ENCODE measurements at regions not wholly inside any gene's neighbourhood (a gene's known extent, or its start where the extent isn't known, plus 50 kb on each side); places are given as distances from the start of the nearest gene placed in this dataset.

DNA sequence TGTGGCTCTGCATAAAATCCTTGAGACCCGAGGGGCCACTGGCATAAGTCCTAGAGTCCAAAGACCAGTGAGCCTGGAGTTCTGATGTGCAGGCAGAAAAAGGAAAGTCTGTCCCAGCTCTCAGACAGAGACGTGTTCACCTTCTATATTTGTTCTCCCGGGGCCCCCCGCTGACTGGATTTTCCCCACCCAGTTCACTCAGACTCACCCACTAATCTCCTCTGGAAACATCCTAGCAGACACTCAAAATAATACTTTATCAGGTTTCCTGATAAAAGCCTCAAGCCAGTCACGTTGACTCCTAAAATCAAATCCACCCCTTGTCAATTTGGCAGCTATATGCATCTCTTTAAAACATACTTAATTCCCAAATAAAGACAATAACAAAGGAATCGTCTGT is 1084.2 kb upstream of the NCAM2 start:
- DNase-seq (ENCODE audit: extremely low read depth, low read depth) = no peak
- TF ChIP-seq, protein P1, sequence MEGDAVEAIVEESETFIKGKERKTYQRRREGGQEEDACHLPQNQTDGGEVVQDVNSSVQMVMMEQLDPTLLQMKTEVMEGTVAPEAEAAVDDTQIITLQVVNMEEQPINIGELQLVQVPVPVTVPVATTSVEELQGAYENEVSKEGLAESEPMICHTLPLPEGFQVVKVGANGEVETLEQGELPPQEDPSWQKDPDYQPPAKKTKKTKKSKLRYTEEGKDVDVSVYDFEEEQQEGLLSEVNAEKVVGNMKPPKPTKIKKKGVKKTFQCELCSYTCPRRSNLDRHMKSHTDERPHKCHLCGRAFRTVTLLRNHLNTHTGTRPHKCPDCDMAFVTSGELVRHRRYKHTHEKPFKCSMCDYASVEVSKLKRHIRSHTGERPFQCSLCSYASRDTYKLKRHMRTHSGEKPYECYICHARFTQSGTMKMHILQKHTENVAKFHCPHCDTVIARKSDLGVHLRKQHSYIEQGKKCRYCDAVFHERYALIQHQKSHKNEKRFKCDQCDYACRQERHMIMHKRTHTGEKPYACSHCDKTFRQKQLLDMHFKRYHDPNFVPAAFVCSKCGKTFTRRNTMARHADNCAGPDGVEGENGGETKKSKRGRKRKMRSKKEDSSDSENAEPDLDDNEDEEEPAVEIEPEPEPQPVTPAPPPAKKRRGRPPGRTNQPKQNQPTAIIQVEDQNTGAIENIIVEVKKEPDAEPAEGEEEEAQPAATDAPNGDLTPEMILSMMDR (IDR thresholded peaks at IDR 0.05; ENCODE audit: low read depth, low read length) = no peak

DNA sequence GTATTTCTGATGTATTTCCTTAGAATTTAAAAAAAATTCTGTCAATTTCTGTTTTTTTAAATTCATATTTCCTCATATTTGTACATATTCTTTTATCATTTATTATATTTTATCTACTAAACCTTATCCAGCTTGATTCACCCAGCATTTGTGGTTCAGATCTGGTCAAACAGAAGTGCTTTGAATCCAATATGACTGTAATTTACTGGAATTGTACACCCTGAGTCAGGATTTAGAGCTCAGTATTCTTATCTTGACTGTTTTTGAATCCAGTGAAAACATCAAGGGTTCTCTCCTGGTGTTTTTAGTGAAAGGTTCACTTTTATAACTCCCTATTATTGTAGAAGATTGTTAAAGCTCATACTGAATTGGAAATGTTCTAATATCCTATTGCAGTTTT is 1077.0 kb upstream of the NCAM2 start:
- TF ChIP-seq, protein P1 (IDR thresholded peaks at IDR 0.05; ENCODE audit: low read depth, low read length) = no peak
- DNase-seq (ENCODE audit: extremely low read depth, low read depth) = no peak

DNA sequence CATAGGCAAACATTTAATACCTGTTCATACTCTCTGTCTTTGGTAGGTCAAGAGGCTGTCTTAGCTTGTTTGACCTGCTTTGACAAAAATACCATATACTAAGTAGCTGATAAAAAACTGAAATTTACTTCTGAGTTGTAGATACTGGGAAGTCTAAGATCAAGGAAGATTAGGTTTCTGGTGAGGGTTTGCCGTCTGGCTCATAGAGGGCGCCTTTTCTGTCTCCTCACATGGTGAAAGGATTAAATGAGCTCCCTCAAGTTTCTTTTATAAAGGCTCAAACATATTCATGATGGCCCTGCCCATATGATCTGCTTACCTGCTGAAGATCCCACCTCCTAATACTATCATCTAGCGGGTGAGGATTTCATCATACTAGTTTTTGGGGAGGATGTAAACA is 1076.1 kb upstream of the NCAM2 start:
- DNase-seq (ENCODE audit: extremely low read depth, low read depth) = no peak
- TF ChIP-seq, protein P1 (IDR thresholded peaks at IDR 0.05; ENCODE audit: low read depth, low read length) = no peak

DNA sequence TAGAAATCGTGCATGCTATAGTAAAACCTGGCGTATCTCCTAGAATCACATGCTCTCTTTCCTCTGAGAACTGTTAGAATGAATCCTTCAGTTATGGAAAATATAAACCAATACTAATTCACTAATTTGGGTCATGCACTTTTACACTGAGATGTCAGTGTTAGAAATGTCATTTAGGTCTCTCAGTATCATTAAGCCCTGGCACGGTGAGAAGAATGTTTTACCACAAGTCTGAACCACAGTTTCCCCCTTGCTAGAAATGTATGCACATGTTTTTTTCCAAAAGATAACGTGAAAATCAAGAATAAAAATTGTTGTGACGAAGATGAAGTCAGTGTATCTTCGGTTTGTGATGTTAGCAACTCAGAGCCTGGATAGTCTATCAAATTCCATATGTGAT is 1062.7 kb upstream of the NCAM2 start:
- DNase-seq (ENCODE audit: extremely low read depth, low read depth) = no peak
- TF ChIP-seq, protein P1 (IDR thresholded peaks at IDR 0.05; ENCODE audit: low read depth, low read length) = no peak

DNA sequence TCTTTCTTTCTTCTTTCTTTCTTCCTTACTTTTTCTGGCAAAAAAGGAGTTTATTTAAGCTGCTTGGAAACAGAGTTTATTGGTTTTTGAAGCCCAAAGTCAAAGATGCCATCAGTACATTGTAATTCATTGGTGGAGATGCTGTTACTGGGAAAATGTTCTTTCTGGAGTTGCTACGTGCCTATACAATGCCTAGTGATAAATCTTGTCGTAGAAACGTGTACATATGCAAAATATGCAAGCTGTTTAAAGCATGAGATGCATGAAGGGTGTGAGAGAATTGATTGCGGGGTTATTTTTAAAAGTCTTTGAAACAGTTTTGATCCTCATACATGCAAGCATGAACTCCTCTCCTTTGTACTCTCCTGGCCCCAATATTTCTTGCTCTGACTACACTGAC is 1060.6 kb upstream of the NCAM2 start:
- no peak for DNase-seq (ENCODE audit: extremely low read depth, low read depth)
- TF ChIP-seq, protein P1 (IDR thresholded peaks at IDR 0.05; ENCODE audit: low read depth, low read length) = no peak

DNA sequence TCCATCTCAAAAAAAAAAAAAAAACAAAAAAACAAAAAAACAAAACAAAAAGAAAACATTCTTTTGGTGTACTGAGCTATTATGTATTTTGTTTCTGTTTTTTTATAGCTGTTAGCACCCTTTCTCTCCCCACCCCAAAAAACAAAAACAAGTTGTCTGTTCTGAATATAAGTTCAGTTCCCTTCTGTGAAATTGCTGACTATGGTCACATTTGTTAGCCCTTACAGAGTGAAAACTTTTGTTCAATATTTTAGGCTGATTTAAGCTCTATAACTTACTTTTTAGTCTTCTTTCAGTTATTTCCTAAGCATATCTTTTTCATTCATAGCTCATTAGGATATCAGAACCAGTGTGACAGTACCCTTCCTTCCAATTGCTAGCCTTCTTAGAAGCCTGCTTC is 1056.6 kb upstream of the NCAM2 start:
- TF ChIP-seq, protein P1 (IDR thresholded peaks at IDR 0.05; ENCODE audit: low read depth, low read length) = no peak

DNA sequence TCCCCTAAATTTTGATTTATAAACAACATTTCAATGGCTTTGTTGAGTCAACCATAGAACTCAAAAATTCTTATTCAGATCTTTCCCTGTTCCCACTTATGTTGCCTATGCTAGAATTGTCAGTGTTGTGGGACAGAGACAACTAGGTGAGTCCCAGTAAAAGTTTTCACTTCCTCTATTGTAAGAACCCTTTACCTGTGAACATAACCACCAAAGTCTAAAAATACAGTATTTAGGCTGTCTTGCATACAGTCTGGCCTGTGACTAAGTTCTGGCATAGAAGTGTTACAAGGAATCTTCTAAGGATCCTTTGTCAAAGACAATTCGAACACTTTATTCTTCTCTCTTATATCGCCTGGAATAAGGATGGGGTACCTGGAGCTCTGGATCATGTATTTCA is 1047.9 kb upstream of the NCAM2 start:
- TF ChIP-seq, protein P1 (IDR thresholded peaks at IDR 0.05; ENCODE audit: low read depth, low read length) = no peak
- no peak for DNase-seq (ENCODE audit: extremely low read depth, low read depth)

More for the DNA sequence above, 1056.6 kb upstream of the NCAM2 start:
- no peak for DNase-seq (ENCODE audit: extremely low read depth, low read depth)
